ENCODE measurements at regions not wholly inside any gene's neighbourhood (a gene's known extent, or its start where the extent isn't known, plus 50 kb on each side); places are given as distances from the start of the nearest gene placed in this dataset.

DNA sequence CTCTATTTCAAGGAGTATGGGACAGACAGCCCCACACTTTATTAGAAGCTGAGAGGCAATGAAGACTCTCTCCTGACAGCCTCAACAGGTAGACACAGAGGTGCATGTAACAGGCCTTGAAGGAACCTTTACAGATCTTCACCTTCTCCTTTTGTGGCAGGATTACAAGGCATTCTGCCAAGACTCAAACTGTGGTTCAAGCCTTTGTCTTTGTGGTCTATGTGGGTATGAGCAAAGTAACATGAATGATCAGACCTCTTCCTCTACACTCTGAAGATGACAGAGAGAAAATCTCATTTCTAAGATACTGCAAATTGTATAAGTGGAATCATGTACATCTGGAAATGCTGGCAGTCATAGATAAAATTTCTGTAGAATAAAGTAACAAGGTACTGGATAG, 346.9 kb downstream of the CDH9 start:
- DNase-seq (ENCODE audit: low read depth, low spot score): no peak
- TF ChIP-seq, protein P1, sequence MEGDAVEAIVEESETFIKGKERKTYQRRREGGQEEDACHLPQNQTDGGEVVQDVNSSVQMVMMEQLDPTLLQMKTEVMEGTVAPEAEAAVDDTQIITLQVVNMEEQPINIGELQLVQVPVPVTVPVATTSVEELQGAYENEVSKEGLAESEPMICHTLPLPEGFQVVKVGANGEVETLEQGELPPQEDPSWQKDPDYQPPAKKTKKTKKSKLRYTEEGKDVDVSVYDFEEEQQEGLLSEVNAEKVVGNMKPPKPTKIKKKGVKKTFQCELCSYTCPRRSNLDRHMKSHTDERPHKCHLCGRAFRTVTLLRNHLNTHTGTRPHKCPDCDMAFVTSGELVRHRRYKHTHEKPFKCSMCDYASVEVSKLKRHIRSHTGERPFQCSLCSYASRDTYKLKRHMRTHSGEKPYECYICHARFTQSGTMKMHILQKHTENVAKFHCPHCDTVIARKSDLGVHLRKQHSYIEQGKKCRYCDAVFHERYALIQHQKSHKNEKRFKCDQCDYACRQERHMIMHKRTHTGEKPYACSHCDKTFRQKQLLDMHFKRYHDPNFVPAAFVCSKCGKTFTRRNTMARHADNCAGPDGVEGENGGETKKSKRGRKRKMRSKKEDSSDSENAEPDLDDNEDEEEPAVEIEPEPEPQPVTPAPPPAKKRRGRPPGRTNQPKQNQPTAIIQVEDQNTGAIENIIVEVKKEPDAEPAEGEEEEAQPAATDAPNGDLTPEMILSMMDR (IDR thresholded peaks at IDR 0.05; ENCODE audit: low read depth, low read length): no peak
- in situ Hi-C loops (cut with HindIII; ENCODE audit: low sequenced_read_pairs): no loop called here
- no peak overlapping the region for H3K4me3 ChIP-seq (ENCODE audit: low read depth, low read length)

DNA sequence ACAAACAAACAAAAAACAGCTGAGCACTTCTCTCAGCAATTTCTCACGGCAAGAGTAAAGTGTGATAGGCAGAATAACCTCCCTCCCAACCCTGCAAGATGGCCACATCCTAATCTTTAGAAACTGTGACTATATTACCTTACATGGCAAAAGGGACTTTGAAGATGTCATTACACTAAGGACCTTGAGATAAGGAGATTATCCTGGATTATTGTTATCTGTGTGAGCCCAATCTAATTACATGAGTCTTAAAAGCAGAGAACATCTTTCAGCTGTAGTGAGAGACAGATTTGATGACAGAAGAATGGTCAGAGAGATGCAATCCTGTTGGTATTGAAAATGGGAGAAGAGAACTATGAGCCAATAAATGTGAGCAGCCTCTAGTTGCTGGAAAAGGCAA, 347.9 kb downstream of the CDH9 start:
- in situ Hi-C loops (cut with HindIII; ENCODE audit: low sequenced_read_pairs): no loop called here
- DNase-seq (ENCODE audit: low read depth, low spot score): no peak

DNA sequence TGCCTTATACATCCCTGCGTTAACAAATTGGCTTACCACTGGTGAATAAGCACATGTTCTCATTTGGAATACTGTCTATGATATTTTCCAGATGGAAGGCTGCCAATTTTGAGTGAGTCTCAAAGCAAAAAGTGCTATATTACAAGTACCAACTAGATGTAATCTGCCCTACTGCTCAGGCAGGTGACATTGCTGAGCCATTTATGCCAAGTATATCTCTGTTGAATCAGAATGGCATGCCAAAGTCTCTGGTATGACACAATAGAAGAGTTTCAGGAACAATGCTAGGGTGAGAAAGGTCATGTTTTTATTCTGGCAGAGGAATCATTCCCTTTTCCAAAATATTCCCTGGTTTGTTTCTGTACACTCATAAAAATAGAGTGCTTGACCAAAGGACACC, 356.5 kb downstream of the CDH9 start:
- in situ Hi-C loops (cut with HindIII; ENCODE audit: low sequenced_read_pairs): no loop called here
- TF ChIP-seq, protein P1 (IDR thresholded peaks at IDR 0.05; ENCODE audit: low read depth, low read length): no peak
- H3K4me3 ChIP-seq (ENCODE audit: low read depth, low read length): no peak overlapping the region
- DNase-seq (ENCODE audit: low read depth, low spot score): no peak

More for the DNA sequence above, 347.9 kb downstream of the CDH9 start:
- H3K4me3 ChIP-seq (ENCODE audit: low read depth, low read length): no peak overlapping the region
- TF ChIP-seq, protein P1 (IDR thresholded peaks at IDR 0.05; ENCODE audit: low read depth, low read length): no peak

DNA sequence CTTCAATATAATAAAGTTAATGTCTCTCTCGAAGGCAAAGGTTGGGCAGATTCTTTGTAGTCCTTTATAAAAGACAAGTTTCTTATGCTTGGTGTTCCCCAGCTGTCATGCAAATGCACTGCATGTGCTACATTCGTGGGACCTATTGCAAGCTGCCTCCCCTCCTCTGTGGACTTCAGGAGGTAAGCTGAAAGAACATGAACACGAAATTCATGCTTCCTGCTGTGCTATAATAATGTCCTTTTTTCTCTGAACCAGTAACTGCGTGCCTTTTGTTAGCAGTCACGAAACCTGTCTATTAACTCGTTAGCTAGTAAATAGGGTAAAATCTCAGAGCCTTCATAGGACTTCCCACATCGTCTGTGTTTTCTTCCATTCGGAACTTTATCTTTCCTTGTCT, 363.5 kb downstream of the CDH9 start:
- TF ChIP-seq, protein P1 (IDR thresholded peaks at IDR 0.05; ENCODE audit: low read depth, low read length): no peak
- in situ Hi-C loops (cut with HindIII; ENCODE audit: low sequenced_read_pairs): no loop called here
- H3K4me3 ChIP-seq (ENCODE audit: low read depth, low read length): no peak overlapping the region
- DNase-seq (ENCODE audit: low read depth, low spot score): no peak

DNA sequence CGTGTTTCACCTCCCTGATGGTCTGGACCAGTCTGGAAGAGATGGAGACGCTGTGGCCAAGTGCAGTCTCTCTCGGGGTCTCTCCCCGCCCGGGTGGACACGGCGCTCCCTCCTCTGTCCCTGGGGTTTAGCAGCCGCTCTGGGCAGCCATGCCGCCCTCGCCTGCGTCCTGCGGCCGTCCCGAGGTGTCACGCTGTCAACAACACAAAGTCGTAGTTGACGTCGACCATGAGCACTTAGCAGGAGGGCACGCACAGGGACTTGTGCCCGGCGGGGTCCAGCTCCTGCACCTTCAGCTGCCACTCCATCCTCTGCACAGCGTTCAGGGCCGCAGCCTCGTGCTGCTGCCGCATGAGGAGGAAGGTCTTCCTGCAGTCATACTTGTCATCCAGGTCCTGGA, 368.9 kb downstream of the CDH9 start:
- TF ChIP-seq, protein P1 (IDR thresholded peaks at IDR 0.05; ENCODE audit: low read depth, low read length): no peak
- no peak for DNase-seq (ENCODE audit: low read depth, low spot score)
- no peak overlapping the region for H3K4me3 ChIP-seq (ENCODE audit: low read depth, low read length)
- in situ Hi-C loops (cut with HindIII; ENCODE audit: low sequenced_read_pairs): no loop called here

DNA sequence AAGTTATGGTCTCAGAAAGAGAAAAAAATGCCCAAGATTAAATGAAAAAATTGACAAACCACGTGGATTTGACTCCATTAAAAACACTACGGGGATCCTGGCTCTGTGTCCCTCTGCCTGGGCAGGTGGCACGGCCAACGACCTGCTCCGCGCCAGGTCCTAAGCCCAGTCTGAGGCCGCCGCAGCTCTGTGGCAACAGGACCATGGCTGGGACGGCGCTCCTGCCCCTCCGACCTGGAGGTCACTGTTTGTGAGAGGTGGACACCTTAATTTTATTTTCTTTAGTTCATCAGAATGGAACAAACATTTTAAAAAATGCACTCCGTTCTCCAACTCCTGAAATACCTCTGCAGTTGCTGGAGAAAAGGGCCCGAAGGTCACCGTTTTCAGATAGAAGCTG, 369.4 kb downstream of the CDH9 start:
- DNase-seq (ENCODE audit: low read depth, low spot score): no peak
- TF ChIP-seq, protein P1 (IDR thresholded peaks at IDR 0.05; ENCODE audit: low read depth, low read length): no peak
- in situ Hi-C loops (cut with HindIII; ENCODE audit: low sequenced_read_pairs): no loop called here
- no peak overlapping the region for H3K4me3 ChIP-seq (ENCODE audit: low read depth, low read length)

DNA sequence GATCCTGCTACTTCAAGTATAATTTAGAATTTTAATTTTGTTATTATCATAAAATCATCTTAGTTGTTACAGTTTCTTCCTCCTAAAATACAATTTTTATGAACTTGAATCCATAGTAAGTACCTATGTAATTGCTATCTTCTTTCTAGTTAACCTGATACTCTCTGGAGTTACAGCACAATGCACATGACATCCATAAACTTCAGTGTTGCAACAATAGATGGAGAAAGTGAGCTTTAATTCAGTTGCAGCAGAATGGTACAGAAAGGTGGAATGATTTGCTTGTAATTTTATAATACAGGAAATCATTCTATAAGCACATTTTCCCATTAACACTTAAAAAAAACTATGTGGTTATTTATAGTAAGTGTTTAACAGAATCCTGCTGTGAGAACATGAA, 372.0 kb downstream of the CDH9 start:
- no peak overlapping the region for H3K4me3 ChIP-seq (ENCODE audit: low read depth, low read length)
- no peak for DNase-seq (ENCODE audit: low read depth, low spot score)
- in situ Hi-C loops (cut with HindIII; ENCODE audit: low sequenced_read_pairs): no loop called here
- TF ChIP-seq, protein P1 (IDR thresholded peaks at IDR 0.05; ENCODE audit: low read depth, low read length): no peak

Measured in astrocyte of the spinal cord (primary cell).